ENCODE measurements at regions not wholly inside any gene's neighbourhood (a gene's known extent, or its start where the extent isn't known, plus 50 kb on each side); places are given as distances from the start of the nearest gene placed in this dataset.
"Not testable (repeated sequence)": the region's sequence is repeated elsewhere in the genome, so short reads cannot be mapped to it uniquely, and the experiment has no call there.

GRCh38 chr3:163773136-163773535 is 1305.2 kb downstream of the SI start:
- DNase-seq: no peak

GRCh38 chr3:163768048-163768447 is 1310.2 kb downstream of the SI start:
- DNase-seq: no peak

- no peak for DNase-seq
Measured at GRCh38 chr3:163766112-163766511, 1312.2 kb downstream of the SI start.

GRCh38 chr3:163753033-163753432 is 1325.3 kb downstream of the SI start:
- DNase-seq: no peak

GRCh38 chr3:163745204-163745603 is 1333.1 kb downstream of the SI start:
- DNase-seq: no peak

GRCh38 chr3:163735394-163735793 is 1342.9 kb downstream of the SI start:
- no peak for DNase-seq

GRCh38 chr3:163730684-163731083 is 1347.6 kb downstream of the SI start:
- no peak for DNase-seq

- no peak for DNase-seq
Measured at GRCh38 chr3:163726125-163726524, 1352.2 kb downstream of the SI start.

GRCh38 chr3:163722405-163722804 is 1355.9 kb downstream of the SI start:
- no peak for DNase-seq

- no peak for DNase-seq
Measured at GRCh38 chr3:163721596-163721995, 1356.7 kb downstream of the SI start.

GRCh38 chr3:163717377-163717776 is 1360.9 kb downstream of the SI start:
- DNase-seq: no peak

- DNase-seq: no peak
Measured at GRCh38 chr3:163708428-163708827, 1369.9 kb downstream of the SI start.

GRCh38 chr3:163707659-163708058 is 1370.6 kb downstream of the SI start:
- DNase-seq: no peak

- DNase-seq: not testable (repeated sequence)
Measured at GRCh38 chr3:163698221-163698620, 1380.1 kb downstream of the SI start.

GRCh38 chr3:163692494-163692893 is 1385.8 kb downstream of the SI start:
- no peak for DNase-seq

GRCh38 chr3:163684651-163685050 is 1393.6 kb downstream of the SI start:
- no peak for DNase-seq

GRCh38 chr3:163672954-163673353 is 1405.3 kb downstream of the SI start:
- no peak for DNase-seq

- no peak for DNase-seq
Measured at GRCh38 chr3:163671201-163671600, 1407.1 kb downstream of the SI start.

- no peak for DNase-seq
Measured at GRCh38 chr3:163664466-163664865, 1413.8 kb downstream of the SI start.

- DNase-seq: no peak
Measured at GRCh38 chr3:163657088-163657487, 1421.2 kb downstream of the SI start.

- no peak for DNase-seq
Measured at GRCh38 chr3:163655021-163655420, 1423.3 kb downstream of the SI start.

- DNase-seq: no peak
Measured at GRCh38 chr3:163644172-163644571, 1434.1 kb downstream of the SI start.

- no peak for DNase-seq
Measured at GRCh38 chr3:163632722-163633121, 1445.6 kb downstream of the SI start.

GRCh38 chr3:163626753-163627152 is 1451.5 kb downstream of the SI start:
- no peak for DNase-seq

- DNase-seq: peak; percentile 40
Measured at GRCh38 chr3:163622384-163622783, 1455.9 kb downstream of the SI start.

GRCh38 chr3:163614886-163615285 is 1463.4 kb downstream of the SI start:
- no peak for DNase-seq

All from NCI-H146 (cell line).